Astrocyte (in vitro differentiated cells and primary cell): ENCODE measurements at regions not wholly inside any gene's neighbourhood (a gene's known extent, or its start where the extent isn't known, plus 50 kb on each side); places are given as distances from the start of the nearest gene placed in this dataset.

ENCODE experiments used
- DNase-seq: peaks from one replicate; pipeline ENCODE4 v3.0.0-alpha.2; 2010; ENCODE audit warnings: low read depth
- FAIRE-seq: peaks from 2 replicates; lab custom pipeline; 2011; peaks lifted over from hg19 to GRCh38; lab: Jason Lieb, UNC
- H2AFZ ChIP-seq: 2 replicates; pipeline ENCODE4 v1.6.0; 2012; ENCODE audit warnings: low read depth, low read length, inconsistent platforms
- H3K27ac ChIP-seq: 2 replicates; pipeline ENCODE4 v1.5.1; 2011; ENCODE audit warnings: low read depth, low read length, inconsistent platforms
- H3K27me3 ChIP-seq: 2 replicates; pipeline ENCODE4 v1.6.0; 2011; ENCODE audit warnings: low read length, inconsistent platforms; ENCODE audit not compliant: insufficient read depth
- H3K36me3 ChIP-seq: 2 replicates; pipeline ENCODE4 v1.5.1; 2011; ENCODE audit warnings: low read length, inconsistent platforms; ENCODE audit not compliant: insufficient read depth
- H3K4me1 ChIP-seq: 2 replicates; pipeline ENCODE4 v1.5.1; 2011; ENCODE audit warnings: low read length, inconsistent platforms; ENCODE audit not compliant: insufficient read depth
- H3K4me2 ChIP-seq: 2 replicates; pipeline ENCODE4 v1.6.0; 2012; ENCODE audit warnings: low read length, inconsistent platforms
- H3K4me3 ChIP-seq: 2 replicates; pipeline ENCODE4 v1.5.1; 2011; ENCODE audit warnings: low read depth, mild to moderate bottlenecking, low read length, inconsistent platforms; ENCODE audit not compliant: insufficient read depth
- H3K79me2 ChIP-seq: 2 replicates; pipeline ENCODE4 v1.6.0; 2012; ENCODE audit warnings: mild to moderate bottlenecking, low read length, inconsistent platforms; ENCODE audit not compliant: insufficient read depth
- H3K9ac ChIP-seq: 2 replicates; pipeline ENCODE4 v1.6.0; 2012; ENCODE audit warnings: mild to moderate bottlenecking, low read length, inconsistent platforms
- H3K9me3 ChIP-seq: 2 replicates; pipeline ENCODE4 v1.5.1; 2012; ENCODE audit warnings: low read depth, mild to moderate bottlenecking, low read length, inconsistent platforms; ENCODE audit not compliant: insufficient read depth
- H4K20me1 ChIP-seq: 2 replicates; pipeline ENCODE4 v1.6.0; 2012; ENCODE audit warnings: low read length, inconsistent platforms; ENCODE audit not compliant: insufficient read depth
- H3K27ac Mint-ChIP-seq: one replicate; pipeline ENCODE4 v1.8.0; 2021; ENCODE audit warnings: mild to moderate bottlenecking, mixed read lengths; ENCODE audit not compliant: unreplicated experiment
- H3K27me3 Mint-ChIP-seq: one replicate; pipeline ENCODE4 v1.8.0; 2021; ENCODE audit warnings: low read depth, mixed read lengths; ENCODE audit not compliant: unreplicated experiment
- H3K36me3 Mint-ChIP-seq: one replicate; pipeline ENCODE4 v1.8.0; 2021; ENCODE audit warnings: low read depth, mixed read lengths; ENCODE audit not compliant: unreplicated experiment
- H3K4me1 Mint-ChIP-seq: one replicate; pipeline ENCODE4 v1.8.0; 2021; ENCODE audit warnings: low read depth, mixed read lengths; ENCODE audit not compliant: unreplicated experiment
- H3K4me3 Mint-ChIP-seq: one replicate; pipeline ENCODE4 v1.8.0; 2021; ENCODE audit warnings: mild to moderate bottlenecking, moderate library complexity, mixed read lengths; ENCODE audit not compliant: unreplicated experiment
- H3K9me3 Mint-ChIP-seq: one replicate; pipeline ENCODE4 v1.8.0; 2021; ENCODE audit warnings: mild to moderate bottlenecking, mixed read lengths; ENCODE audit not compliant: unreplicated experiment
- CTCF ChIP-seq: IDR thresholded peaks from 2 replicates; pipeline ENCODE4 v1.5.1; 2011; ENCODE audit warnings: low read depth, mild to moderate bottlenecking, inconsistent platforms, low read length, moderate library complexity; ENCODE audit not compliant: insufficient read depth
- EZH2 ChIP-seq: IDR thresholded peaks from 2 replicates; pipeline ENCODE4 v1.6.1; 2012; ENCODE audit warnings: mild to moderate bottlenecking, low read length, inconsistent platforms; ENCODE audit not compliant: insufficient read depth

GRCh38 chr16:74224828-74225612, 71.6 kb upstream of the PSMD7 start:
- no peaks in the 10 kb centered on the region for H3K27me3 ChIP-seq
- no peak overlapping the region for H3K4me3 ChIP-seq
- no peaks in the 10 kb centered on the region for H3K79me2 ChIP-seq
- Mint-ChIP-seq H3K27me3 (no peaks in the 10 kb centered on the region), H3K36me3 (no peaks in the 10 kb centered on the region), H3K4me1 (peaks cover 14% of the 10 kb centered on the region), H3K27ac (peak overlapping the region; percentile 51), H3K4me3 (no peak overlapping the region), H3K9me3 (no peaks in the 10 kb centered on the region)
- TF ChIP-seq CTCF (no peak), EZH2 (no peak)
- H3K9me3 ChIP-seq, result no peaks in the 10 kb centered on the region
- no peak overlapping the region for H3K27ac ChIP-seq
- no peak overlapping the region for H3K4me2 ChIP-seq
- no peak overlapping the region for H2AFZ ChIP-seq
- no peak for DNase-seq
- no peaks in the 10 kb centered on the region for H3K36me3 ChIP-seq
- no peaks in the 10 kb centered on the region for H4K20me1 ChIP-seq
- FAIRE-seq, result peak; percentile 37
- no peak overlapping the region for H3K9ac ChIP-seq
- H3K4me1 ChIP-seq, result no peaks in the 10 kb centered on the region

- Histone ChIP-seq H3K36me3 (no peaks in the 10 kb centered on the region), H3K27ac (no peak overlapping the region), H2AFZ (no peak overlapping the region), H3K4me1 (no peaks in the 10 kb centered on the region), H3K9me3 (no peaks in the 10 kb centered on the region), H3K9ac (no peak overlapping the region), H4K20me1 (no peaks in the 10 kb centered on the region), H3K4me2 (no peak overlapping the region), H3K79me2 (no peaks in the 10 kb centered on the region), H3K27me3 (no peaks in the 10 kb centered on the region), H3K4me3 (no peak overlapping the region)
- no peaks in the 10 kb centered on the region for H3K36me3 Mint-ChIP-seq
- H3K4me1 Mint-ChIP-seq, result peaks cover 14% of the 10 kb centered on the region
- no peaks in the 10 kb centered on the region for H3K9me3 Mint-ChIP-seq
- no peak for TF ChIP-seq EZH2
- TF ChIP-seq CTCF, result no peak
- H3K27ac Mint-ChIP-seq, result no peak overlapping the region
- no peak for FAIRE-seq
- DNase-seq, result no peak
- H3K27me3 Mint-ChIP-seq, result no peaks in the 10 kb centered on the region
- no peak overlapping the region for H3K4me3 Mint-ChIP-seq
Observed at GRCh38 chr16:74221828-74222227, 74.8 kb upstream of the PSMD7 start.

- Mint-ChIP-seq H3K9me3 (no peaks in the 10 kb centered on the region), H3K4me1 (peaks cover 13% of the 10 kb centered on the region), H3K27ac (no peak overlapping the region), H3K27me3 (no peaks in the 10 kb centered on the region), H3K36me3 (no peaks in the 10 kb centered on the region), H3K4me3 (no peak overlapping the region)
- no peaks in the 10 kb centered on the region for H3K9me3 ChIP-seq
- no peaks in the 10 kb centered on the region for H3K27me3 ChIP-seq
- no peak overlapping the region for H3K4me3 ChIP-seq
- TF ChIP-seq CTCF (no peak), EZH2 (no peak)
- no peaks in the 10 kb centered on the region for H4K20me1 ChIP-seq
- H3K9ac ChIP-seq, result no peak overlapping the region
- H3K4me1 ChIP-seq, result no peaks in the 10 kb centered on the region
- no peaks in the 10 kb centered on the region for H3K36me3 ChIP-seq
- H3K79me2 ChIP-seq, result no peaks in the 10 kb centered on the region
- FAIRE-seq (no peak), DNase-seq (no peak)
- no peak overlapping the region for H3K27ac ChIP-seq
- H3K4me2 ChIP-seq, result no peak overlapping the region
- no peak overlapping the region for H2AFZ ChIP-seq
Observed at GRCh38 chr16:74219706-74220105, 76.9 kb upstream of the PSMD7 start.
